ENCODE measurements at regions not wholly inside any gene's neighbourhood (a gene's known extent, or its start where the extent isn't known, plus 50 kb on each side); places are given as distances from the start of the nearest gene placed in this dataset.
A peak's percentile ranks its signal among the peaks of the same experiment; 100 is the strongest.

GRCh38 chr4:3709061-3709845 lies 56.9 kb upstream of the ADRA2C start:
- no peak overlapping the region for H3K4me3 ChIP-seq (ENCODE audit: low read depth, low read length)

GRCh38 chr4:3708611-3709010 lies 57.6 kb upstream of the ADRA2C start:
- no peak for DNase-seq (ENCODE audit: low read depth)
- TF ChIP-seq POLR2A (IDR thresholded peaks at IDR 0.05; ENCODE audit: extremely low read depth, insufficient read length) (no peak), MAX (IDR thresholded peaks at IDR 0.05; ENCODE audit: low read depth, low read length) (no peak), MYC (IDR thresholded peaks at IDR 0.05; ENCODE audit: low read depth, low read length) (no peak), CTCF (IDR thresholded peaks at IDR 0.05; ENCODE audit: low read depth, low read length) (no peak)

More at GRCh38 chr4:3709061-3709845, 56.9 kb upstream of the ADRA2C start:
- DNase-seq (ENCODE audit: low read depth): no peak
- TF ChIP-seq CTCF (IDR thresholded peaks at IDR 0.05; ENCODE audit: low read depth, low read length) (no peak), MAX (IDR thresholded peaks at IDR 0.05; ENCODE audit: low read depth, low read length) (no peak), POLR2A (IDR thresholded peaks at IDR 0.05; ENCODE audit: extremely low read depth, insufficient read length) (no peak), MYC (IDR thresholded peaks at IDR 0.05; ENCODE audit: low read depth, low read length) (no peak)

GRCh38 chr4:3708103-3708510 lies 58.1 kb upstream of the ADRA2C start:
- TF ChIP-seq POLR2A (IDR thresholded peaks at IDR 0.05; ENCODE audit: extremely low read depth, insufficient read length): no peak
- TF ChIP-seq MYC (IDR thresholded peaks at IDR 0.05; ENCODE audit: low read depth, low read length): peak; percentile 7; the same call in 1 of the 2 replicates
- no peak for TF ChIP-seq CTCF (IDR thresholded peaks at IDR 0.05; ENCODE audit: low read depth, low read length)
- peak; percentile 55; the same call in 1 of the 2 replicates for TF ChIP-seq MAX (IDR thresholded peaks at IDR 0.05; ENCODE audit: low read depth, low read length)
- H3K4me3 ChIP-seq (ENCODE audit: low read depth, low read length): no peak overlapping the region
- peak; percentile 88 for DNase-seq (ENCODE audit: low read depth)

More at GRCh38 chr4:3708611-3709010, 57.6 kb upstream of the ADRA2C start:
- no peak overlapping the region for H3K4me3 ChIP-seq (ENCODE audit: low read depth, low read length)

GRCh38 chr4:3707423-3708102 lies 58.6 kb upstream of the ADRA2C start:
- no peak for TF ChIP-seq POLR2A (IDR thresholded peaks at IDR 0.05; ENCODE audit: extremely low read depth, insufficient read length)
- DNase-seq (ENCODE audit: low read depth): no peak
- no peak overlapping the region for H3K4me3 ChIP-seq (ENCODE audit: low read depth, low read length)

GRCh38 chr4:3706565-3707422 lies 59.4 kb upstream of the ADRA2C start:
- H3K4me3 ChIP-seq (ENCODE audit: low read depth, low read length): no peak overlapping the region
- TF ChIP-seq POLR2A (IDR thresholded peaks at IDR 0.05; ENCODE audit: extremely low read depth, insufficient read length) (no peak), CTCF (IDR thresholded peaks at IDR 0.05; ENCODE audit: low read depth, low read length) (no peak), MYC (IDR thresholded peaks at IDR 0.05; ENCODE audit: low read depth, low read length) (no peak), MAX (IDR thresholded peaks at IDR 0.05; ENCODE audit: low read depth, low read length) (no peak)
- DNase-seq (ENCODE audit: low read depth): no peak
